OCI-LY1 (cell line): ENCODE measurements at regions not wholly inside any gene's neighbourhood (a gene's known extent, or its start where the extent isn't known, plus 50 kb on each side); places are given as distances from the start of the nearest gene placed in this dataset.

Experiments
- H2AFZ ChIP-seq: fragments of 200-600 bp; sonication (generic), shearing (Covaris generic); 2 replicates; pipeline ENCODE4 v1.6.0; 2014; ENCODE audit warnings: antibody characterized with exemption, mild to moderate bottlenecking, low read length
- H3F3A ChIP-seq: fragments of 200-600 bp; sonication (generic), shearing (Covaris generic); 2 replicates; pipeline ENCODE4 v1.6.0; 2014; ENCODE audit warnings: mild to moderate bottlenecking, antibody characterized with exemption, low read length, moderate library complexity; ENCODE audit not compliant: insufficient read depth
- H3K27ac ChIP-seq: fragments of 200-600 bp; sonication (generic); 2 replicates; pipeline ENCODE4 v1.5.1; 2014; ENCODE audit warnings: low read length, mixed run types, mild to moderate bottlenecking, low read depth; ENCODE audit not compliant: poor library complexity, severe bottlenecking
- H3K27me3 ChIP-seq: fragments of 200-600 bp; sonication (generic); 2 replicates; pipeline ENCODE4 v1.6.0; 2014; ENCODE audit warnings: antibody characterized with exemption, mild to moderate bottlenecking, low read length, moderate library complexity; ENCODE audit not compliant: insufficient read depth
- H3K36me3 ChIP-seq: fragments of 200-600 bp; sonication (generic); 2 replicates; pipeline ENCODE4 v1.6.1; 2014; ENCODE audit warnings: mild to moderate bottlenecking, antibody characterized with exemption, low read length, moderate library complexity, mixed read lengths; ENCODE audit not compliant: insufficient read depth
- H3K4me1 ChIP-seq: fragments of 200-600 bp; sonication (generic); 2 replicates; pipeline ENCODE4 v1.5.1; 2014; ENCODE audit warnings: mild to moderate bottlenecking, low read length, moderate library complexity; ENCODE audit not compliant: insufficient read depth, severe bottlenecking
- H3K4me2 ChIP-seq: fragments of 200-600 bp; sonication (generic), shearing (Covaris generic); 2 replicates; pipeline ENCODE4 v1.6.1; 2014; ENCODE audit warnings: low read length
- H3K4me3 ChIP-seq: fragments of 200-600 bp; sonication (generic); 2 replicates; pipeline ENCODE4 v1.5.1; 2014; ENCODE audit warnings: low read length, low read depth, mild to moderate bottlenecking, mixed read lengths; ENCODE audit not compliant: poor library complexity, severe bottlenecking
- H3K79me2 ChIP-seq: fragments of 200-600 bp; shearing (Covaris generic); 2 replicates; pipeline ENCODE4 v1.6.1; 2016; ENCODE audit warnings: mixed run types, low read length, mixed read lengths; ENCODE audit not compliant: insufficient read depth
- H3K9ac ChIP-seq: fragments of 200-600 bp; sonication (generic), shearing (Covaris generic); 2 replicates; pipeline ENCODE4 v1.6.1; 2014; ENCODE audit warnings: mild to moderate bottlenecking, low read length, mixed read lengths
- H3K9me2 ChIP-seq: fragments of 200-600 bp; sonication (generic), shearing (Covaris generic); 2 replicates; pipeline ENCODE4 v1.6.1; 2014; ENCODE audit warnings: low read depth, mild to moderate bottlenecking, low read length, mixed read lengths
- H3K9me3 ChIP-seq: fragments of 200-600 bp; shearing (Covaris generic); 2 replicates; pipeline ENCODE4 v1.6.1; 2014; ENCODE audit warnings: low read length, mixed read lengths
- H4K20me1 ChIP-seq: fragments of 200-600 bp; sonication (generic), shearing (Covaris generic); 2 replicates; pipeline ENCODE4 v1.6.0; 2016; ENCODE audit warnings: mild to moderate bottlenecking, low read length; ENCODE audit not compliant: insufficient read depth
- EZH2 ChIP-seq: fragments of 200-600 bp; sonication (generic), shearing (Covaris generic); IDR thresholded peaks from 2 replicates; pipeline ENCODE4 v1.8.0; 2017; ENCODE audit warnings: borderline replicate concordance, mixed run types, mild to moderate bottlenecking, antibody characterized with exemption, low read length, moderate library complexity, mixed read lengths
- TF ChIP-seq, protein P1 (sequence below): fragments of 200-600 bp; sonication (generic), shearing (Covaris generic); IDR thresholded peaks from 2 replicates; pipeline ENCODE4 v1.5.1; 2017; ENCODE audit warnings: mild to moderate bottlenecking, antibody characterized with exemption, low read length, moderate library complexity, mixed read lengths

DNA sequence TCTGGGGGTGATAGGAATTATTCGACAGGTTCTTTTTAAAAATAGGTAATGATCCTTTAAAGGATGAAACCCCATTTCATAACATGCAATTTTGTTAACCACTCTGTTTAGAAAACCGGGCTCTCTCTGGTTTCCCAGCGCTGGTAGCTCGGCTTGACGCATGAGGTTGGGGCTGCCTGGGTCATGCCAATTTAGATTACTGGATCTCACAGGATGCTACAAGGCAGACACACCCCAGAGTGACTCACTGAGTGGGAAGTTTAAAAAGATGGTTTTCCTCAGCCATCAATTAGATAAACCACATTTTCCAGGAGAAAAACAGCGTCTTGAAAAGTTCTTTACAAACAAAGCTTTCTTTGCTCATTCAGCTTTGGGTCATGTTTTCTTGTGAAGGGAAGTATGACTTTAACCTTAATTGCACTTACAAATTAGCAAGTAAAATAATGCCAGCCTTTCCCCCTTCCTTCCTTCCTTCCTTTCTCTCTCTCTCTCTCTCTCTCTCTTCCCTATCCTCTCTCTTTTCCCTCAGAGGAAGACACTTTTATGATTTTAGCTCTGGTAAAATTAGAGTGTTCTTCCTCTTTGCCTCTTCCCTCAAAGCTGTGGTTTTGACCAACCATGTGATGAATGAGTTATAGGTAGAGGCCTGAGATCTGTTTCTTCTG lies 99.8 kb downstream of the EPDR1 start:
- H3K4me1 ChIP-seq: no peaks in the 10 kb centered on the region
- H3F3A ChIP-seq: no peaks in the 10 kb centered on the region
- no peaks in the 10 kb centered on the region for H3K27me3 ChIP-seq
- no peaks in the 10 kb centered on the region for H3K36me3 ChIP-seq
- H3K4me3 ChIP-seq: no peak overlapping the region
- H3K79me2 ChIP-seq: no peaks in the 10 kb centered on the region
- H3K9me3 ChIP-seq: no peaks in the 10 kb centered on the region
- TF ChIP-seq, protein P1, sequence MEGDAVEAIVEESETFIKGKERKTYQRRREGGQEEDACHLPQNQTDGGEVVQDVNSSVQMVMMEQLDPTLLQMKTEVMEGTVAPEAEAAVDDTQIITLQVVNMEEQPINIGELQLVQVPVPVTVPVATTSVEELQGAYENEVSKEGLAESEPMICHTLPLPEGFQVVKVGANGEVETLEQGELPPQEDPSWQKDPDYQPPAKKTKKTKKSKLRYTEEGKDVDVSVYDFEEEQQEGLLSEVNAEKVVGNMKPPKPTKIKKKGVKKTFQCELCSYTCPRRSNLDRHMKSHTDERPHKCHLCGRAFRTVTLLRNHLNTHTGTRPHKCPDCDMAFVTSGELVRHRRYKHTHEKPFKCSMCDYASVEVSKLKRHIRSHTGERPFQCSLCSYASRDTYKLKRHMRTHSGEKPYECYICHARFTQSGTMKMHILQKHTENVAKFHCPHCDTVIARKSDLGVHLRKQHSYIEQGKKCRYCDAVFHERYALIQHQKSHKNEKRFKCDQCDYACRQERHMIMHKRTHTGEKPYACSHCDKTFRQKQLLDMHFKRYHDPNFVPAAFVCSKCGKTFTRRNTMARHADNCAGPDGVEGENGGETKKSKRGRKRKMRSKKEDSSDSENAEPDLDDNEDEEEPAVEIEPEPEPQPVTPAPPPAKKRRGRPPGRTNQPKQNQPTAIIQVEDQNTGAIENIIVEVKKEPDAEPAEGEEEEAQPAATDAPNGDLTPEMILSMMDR: no peak
- no peak for TF ChIP-seq EZH2
- H3K4me2 ChIP-seq: no peak overlapping the region
- no peaks in the 10 kb centered on the region for H3K9me2 ChIP-seq
- H2AFZ ChIP-seq: no peak overlapping the region
- no peaks in the 10 kb centered on the region for H4K20me1 ChIP-seq
- no peak overlapping the region for H3K27ac ChIP-seq
- no peak overlapping the region for H3K9ac ChIP-seq

DNA sequence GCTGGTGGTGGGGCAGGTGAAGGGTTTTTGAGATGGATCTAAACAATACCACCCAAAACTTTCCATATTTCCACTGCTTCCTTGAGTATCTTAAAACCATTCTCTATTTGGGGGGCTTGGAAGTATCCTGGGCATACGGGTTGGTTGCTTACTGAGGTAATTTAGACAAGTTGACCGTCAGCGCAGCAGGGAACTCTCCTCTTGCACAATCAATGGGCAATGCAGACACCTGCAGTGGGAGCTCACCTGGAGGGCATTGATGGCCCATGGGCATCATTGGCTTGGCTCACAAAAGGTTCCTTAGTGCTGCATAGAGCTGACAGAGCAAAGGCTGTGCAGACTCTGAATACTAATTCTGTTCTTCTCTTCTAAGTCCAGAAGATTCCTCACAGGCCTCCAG lies 101.5 kb downstream of the EPDR1 start:
- no peaks in the 10 kb centered on the region for H3K79me2 ChIP-seq
- 0 out of 2 replicates have a peak, but pooled peaks cover 4% of the 10 kb centered on the region for H3K9me2 ChIP-seq
- no peaks in the 10 kb centered on the region for H3K4me1 ChIP-seq
- H3F3A ChIP-seq: no peaks in the 10 kb centered on the region
- no peak overlapping the region for H3K9ac ChIP-seq
- no peak for TF ChIP-seq EZH2
- TF ChIP-seq, protein P1: no peak
- no peaks in the 10 kb centered on the region for H3K9me3 ChIP-seq
- H3K27me3 ChIP-seq: no peaks in the 10 kb centered on the region
- H2AFZ ChIP-seq: no peak overlapping the region
- H4K20me1 ChIP-seq: peaks cover 3% of the 10 kb centered on the region; the same call in 1 of the 2 replicates
- no peak overlapping the region for H3K4me2 ChIP-seq
- H3K4me3 ChIP-seq: no peak overlapping the region
- no peak overlapping the region for H3K27ac ChIP-seq
- H3K36me3 ChIP-seq: no peaks in the 10 kb centered on the region

DNA sequence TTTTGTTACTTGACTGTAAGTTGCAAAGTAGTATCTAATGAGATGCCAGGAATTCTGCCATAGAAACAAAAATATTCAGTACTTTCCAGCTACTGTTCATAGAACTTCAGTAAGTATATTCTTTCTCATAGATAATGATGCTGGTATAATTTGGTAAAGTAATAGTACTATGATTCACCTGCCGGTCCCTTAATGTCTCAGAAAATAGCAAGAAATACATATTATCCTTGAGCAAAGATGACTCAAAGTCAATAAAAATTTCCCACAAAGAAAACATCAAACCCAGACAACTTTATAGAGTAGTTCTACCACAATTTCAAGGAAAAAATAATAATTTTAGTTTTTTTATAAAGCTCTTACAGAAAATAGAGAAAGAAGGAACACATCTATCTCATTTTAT lies 105.4 kb downstream of the EPDR1 start:
- Histone ChIP-seq H3K9me2 (0 out of 2 replicates have a peak, but pooled peaks cover 4% of the 10 kb centered on the region), H3K9me3 (no peaks in the 10 kb centered on the region), H3F3A (no peaks in the 10 kb centered on the region), H3K27ac (no peak overlapping the region), H3K4me1 (no peaks in the 10 kb centered on the region), H4K20me1 (peaks cover 3% of the 10 kb centered on the region; the same call in 1 of the 2 replicates), H3K9ac (no peak overlapping the region), H3K4me2 (no peak overlapping the region), H3K36me3 (no peaks in the 10 kb centered on the region), H3K79me2 (no peaks in the 10 kb centered on the region), H2AFZ (no peak overlapping the region), H3K27me3 (no peaks in the 10 kb centered on the region), H3K4me3 (no peak overlapping the region)
- no peak for TF ChIP-seq EZH2
- TF ChIP-seq, protein P1: no peak
